ENCODE measurements at regions not wholly inside any gene's neighbourhood (a gene's known extent, or its start where the extent isn't known, plus 50 kb on each side); places are given as distances from the start of the nearest gene placed in this dataset.

DNA sequence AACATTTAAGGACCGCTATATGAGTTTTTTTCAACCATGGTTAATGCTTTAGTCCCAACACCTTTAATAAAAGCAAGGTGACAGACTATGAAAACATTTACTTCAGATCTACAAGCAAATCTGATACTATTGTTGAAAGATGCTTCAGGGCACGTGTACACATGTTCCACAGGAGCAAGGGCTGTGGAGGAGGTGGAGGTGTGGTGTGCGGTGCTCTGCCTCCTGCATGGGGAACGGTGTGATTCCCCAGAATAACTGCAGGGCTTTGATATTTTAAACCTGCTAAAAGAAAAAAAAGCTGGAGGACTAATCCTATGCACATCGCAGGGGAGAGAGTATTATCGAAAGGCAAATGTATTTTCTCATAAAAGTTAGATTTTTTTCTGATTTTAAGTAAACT, 188.1 kb upstream of the CEP162 start:
- H3K36me3 ChIP-seq (ENCODE audit: insufficient read depth, low read length), result no peaks in the 10 kb centered on the region
- H3K79me2 ChIP-seq (ENCODE audit: insufficient read depth, low read length), result no peaks in the 10 kb centered on the region
- H3K27me3 ChIP-seq (ENCODE audit: insufficient read depth, low read length, poor library complexity, severe bottlenecking), result no peaks in the 10 kb centered on the region
- no peaks in the 10 kb centered on the region for H3K9me3 ChIP-seq (ENCODE audit: insufficient read depth, low read depth, low read length)
- H3K9me2 ChIP-seq (replicated peaks; ENCODE audit: low read depth, low read length), result no peaks in the 10 kb centered on the region
- no peak overlapping the region for H3K4me2 ChIP-seq (ENCODE audit: low read depth, low read length, poor library complexity, severe bottlenecking)
- no peaks in the 10 kb centered on the region for H3F3A ChIP-seq (ENCODE audit: low read depth)
- no peaks in the 10 kb centered on the region for H4K20me1 ChIP-seq (ENCODE audit: insufficient read depth, low read length, poor library complexity, severe bottlenecking)
- H3K4me1 ChIP-seq (ENCODE audit: insufficient read depth, low read length, poor library complexity, severe bottlenecking), result no peaks in the 10 kb centered on the region
- TF ChIP-seq, protein P1, sequence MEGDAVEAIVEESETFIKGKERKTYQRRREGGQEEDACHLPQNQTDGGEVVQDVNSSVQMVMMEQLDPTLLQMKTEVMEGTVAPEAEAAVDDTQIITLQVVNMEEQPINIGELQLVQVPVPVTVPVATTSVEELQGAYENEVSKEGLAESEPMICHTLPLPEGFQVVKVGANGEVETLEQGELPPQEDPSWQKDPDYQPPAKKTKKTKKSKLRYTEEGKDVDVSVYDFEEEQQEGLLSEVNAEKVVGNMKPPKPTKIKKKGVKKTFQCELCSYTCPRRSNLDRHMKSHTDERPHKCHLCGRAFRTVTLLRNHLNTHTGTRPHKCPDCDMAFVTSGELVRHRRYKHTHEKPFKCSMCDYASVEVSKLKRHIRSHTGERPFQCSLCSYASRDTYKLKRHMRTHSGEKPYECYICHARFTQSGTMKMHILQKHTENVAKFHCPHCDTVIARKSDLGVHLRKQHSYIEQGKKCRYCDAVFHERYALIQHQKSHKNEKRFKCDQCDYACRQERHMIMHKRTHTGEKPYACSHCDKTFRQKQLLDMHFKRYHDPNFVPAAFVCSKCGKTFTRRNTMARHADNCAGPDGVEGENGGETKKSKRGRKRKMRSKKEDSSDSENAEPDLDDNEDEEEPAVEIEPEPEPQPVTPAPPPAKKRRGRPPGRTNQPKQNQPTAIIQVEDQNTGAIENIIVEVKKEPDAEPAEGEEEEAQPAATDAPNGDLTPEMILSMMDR (conservative IDR thresholded peaks at IDR 0.05; ENCODE audit: low read length), result no peak
- TF ChIP-seq EZH2phosphoT487 (IDR thresholded peaks at IDR 0.05; ENCODE audit: borderline replicate concordance), result no peak
- H3K9ac ChIP-seq (ENCODE audit: low read depth, low read length, poor library complexity, severe bottlenecking), result no peak overlapping the region
- H2AFZ ChIP-seq (ENCODE audit: low read length), result no peak overlapping the region
- no peak overlapping the region for H3K4me3 ChIP-seq (ENCODE audit: low read length, poor library complexity, severe bottlenecking)

DNA sequence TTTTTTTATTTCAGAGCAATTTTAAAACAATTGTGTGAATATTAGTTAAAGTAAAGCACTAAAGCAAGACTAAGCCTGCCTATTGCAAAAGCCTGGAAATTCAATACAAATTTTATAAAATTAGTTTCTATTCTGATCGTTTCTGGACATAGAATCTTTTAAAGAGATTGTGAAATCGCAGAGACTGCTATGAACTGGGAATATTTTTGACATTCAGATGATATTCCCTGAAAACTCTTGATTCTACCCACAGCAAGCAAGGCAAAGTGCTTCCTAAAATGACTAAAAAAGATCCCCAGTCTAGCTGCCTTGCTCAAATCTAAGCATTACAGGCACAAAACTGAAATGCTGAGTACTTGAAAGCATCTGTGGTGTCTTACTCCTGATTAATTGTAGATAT, 187.6 kb upstream of the CEP162 start:
- no peaks in the 10 kb centered on the region for H3K9me3 ChIP-seq (ENCODE audit: insufficient read depth, low read depth, low read length)
- no peaks in the 10 kb centered on the region for H3K27me3 ChIP-seq (ENCODE audit: insufficient read depth, low read length, poor library complexity, severe bottlenecking)
- no peak overlapping the region for H3K9ac ChIP-seq (ENCODE audit: low read depth, low read length, poor library complexity, severe bottlenecking)
- H3K9me2 ChIP-seq (replicated peaks; ENCODE audit: low read depth, low read length), result no peaks in the 10 kb centered on the region
- no peaks in the 10 kb centered on the region for H3F3A ChIP-seq (ENCODE audit: low read depth)
- H3K4me2 ChIP-seq (ENCODE audit: low read depth, low read length, poor library complexity, severe bottlenecking), result no peak overlapping the region
- H3K79me2 ChIP-seq (ENCODE audit: insufficient read depth, low read length), result no peaks in the 10 kb centered on the region
- H4K20me1 ChIP-seq (ENCODE audit: insufficient read depth, low read length, poor library complexity, severe bottlenecking), result no peaks in the 10 kb centered on the region
- H3K36me3 ChIP-seq (ENCODE audit: insufficient read depth, low read length), result no peaks in the 10 kb centered on the region
- H2AFZ ChIP-seq (ENCODE audit: low read length), result no peak overlapping the region
- no peak for TF ChIP-seq EZH2phosphoT487 (IDR thresholded peaks at IDR 0.05; ENCODE audit: borderline replicate concordance)
- TF ChIP-seq, protein P1 (conservative IDR thresholded peaks at IDR 0.05; ENCODE audit: low read length), result no peak
- no peak overlapping the region for H3K4me3 ChIP-seq (ENCODE audit: low read length, poor library complexity, severe bottlenecking)
- no peaks in the 10 kb centered on the region for H3K4me1 ChIP-seq (ENCODE audit: insufficient read depth, low read length, poor library complexity, severe bottlenecking)

DNA sequence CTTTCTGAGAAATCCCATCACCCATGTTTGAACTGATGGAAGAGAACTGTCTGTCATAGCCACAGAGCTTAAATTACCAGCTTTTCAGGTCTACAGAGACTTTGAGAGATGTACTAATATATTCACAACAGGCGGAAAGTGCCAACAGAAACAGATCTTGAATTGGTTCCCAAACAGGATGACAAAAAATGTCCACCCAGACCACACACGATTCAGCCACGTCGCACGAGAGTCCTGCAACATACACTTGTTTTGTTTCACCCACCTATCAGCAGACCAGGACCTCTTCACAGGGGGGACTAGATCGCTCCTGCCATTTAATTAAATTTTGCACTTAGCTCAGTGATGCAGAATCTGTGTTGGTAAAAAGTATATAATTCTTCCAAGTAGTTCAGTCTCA, 187.1 kb upstream of the CEP162 start:
- Histone ChIP-seq H3K4me1 (ENCODE audit: insufficient read depth, low read length, poor library complexity, severe bottlenecking) (no peaks in the 10 kb centered on the region), H3K9me2 (replicated peaks; ENCODE audit: low read depth, low read length) (no peaks in the 10 kb centered on the region), H3F3A (ENCODE audit: low read depth) (no peaks in the 10 kb centered on the region), H3K4me2 (ENCODE audit: low read depth, low read length, poor library complexity, severe bottlenecking) (no peak overlapping the region), H3K27me3 (ENCODE audit: insufficient read depth, low read length, poor library complexity, severe bottlenecking) (no peaks in the 10 kb centered on the region), H3K79me2 (ENCODE audit: insufficient read depth, low read length) (no peaks in the 10 kb centered on the region), H2AFZ (ENCODE audit: low read length) (no peak overlapping the region), H3K4me3 (ENCODE audit: low read length, poor library complexity, severe bottlenecking) (no peak overlapping the region), H3K9ac (ENCODE audit: low read depth, low read length, poor library complexity, severe bottlenecking) (no peak overlapping the region), H4K20me1 (ENCODE audit: insufficient read depth, low read length, poor library complexity, severe bottlenecking) (no peaks in the 10 kb centered on the region), H3K36me3 (ENCODE audit: insufficient read depth, low read length) (no peaks in the 10 kb centered on the region), H3K9me3 (ENCODE audit: insufficient read depth, low read depth, low read length) (no peaks in the 10 kb centered on the region)
- TF ChIP-seq, protein P1 (conservative IDR thresholded peaks at IDR 0.05; ENCODE audit: low read length), result no peak
- no peak for TF ChIP-seq EZH2phosphoT487 (IDR thresholded peaks at IDR 0.05; ENCODE audit: borderline replicate concordance)
